ENCODE measurements at regions not wholly inside any gene's neighbourhood (a gene's known extent, or its start where the extent isn't known, plus 50 kb on each side); places are given as distances from the start of the nearest gene placed in this dataset.

GRCh38 chr5:89440670-89441069 is 557.7 kb upstream of the MEF2C start:
- no peak for TF ChIP-seq CTCF (IDR thresholded peaks at IDR 0.05; ENCODE audit: poor library complexity, severe bottlenecking)
- TF ChIP-seq MXI1 (conservative IDR thresholded peaks at IDR 0.05; ENCODE audit: poor library complexity, severe bottlenecking), result no peak
- TF ChIP-seq, protein P1, sequence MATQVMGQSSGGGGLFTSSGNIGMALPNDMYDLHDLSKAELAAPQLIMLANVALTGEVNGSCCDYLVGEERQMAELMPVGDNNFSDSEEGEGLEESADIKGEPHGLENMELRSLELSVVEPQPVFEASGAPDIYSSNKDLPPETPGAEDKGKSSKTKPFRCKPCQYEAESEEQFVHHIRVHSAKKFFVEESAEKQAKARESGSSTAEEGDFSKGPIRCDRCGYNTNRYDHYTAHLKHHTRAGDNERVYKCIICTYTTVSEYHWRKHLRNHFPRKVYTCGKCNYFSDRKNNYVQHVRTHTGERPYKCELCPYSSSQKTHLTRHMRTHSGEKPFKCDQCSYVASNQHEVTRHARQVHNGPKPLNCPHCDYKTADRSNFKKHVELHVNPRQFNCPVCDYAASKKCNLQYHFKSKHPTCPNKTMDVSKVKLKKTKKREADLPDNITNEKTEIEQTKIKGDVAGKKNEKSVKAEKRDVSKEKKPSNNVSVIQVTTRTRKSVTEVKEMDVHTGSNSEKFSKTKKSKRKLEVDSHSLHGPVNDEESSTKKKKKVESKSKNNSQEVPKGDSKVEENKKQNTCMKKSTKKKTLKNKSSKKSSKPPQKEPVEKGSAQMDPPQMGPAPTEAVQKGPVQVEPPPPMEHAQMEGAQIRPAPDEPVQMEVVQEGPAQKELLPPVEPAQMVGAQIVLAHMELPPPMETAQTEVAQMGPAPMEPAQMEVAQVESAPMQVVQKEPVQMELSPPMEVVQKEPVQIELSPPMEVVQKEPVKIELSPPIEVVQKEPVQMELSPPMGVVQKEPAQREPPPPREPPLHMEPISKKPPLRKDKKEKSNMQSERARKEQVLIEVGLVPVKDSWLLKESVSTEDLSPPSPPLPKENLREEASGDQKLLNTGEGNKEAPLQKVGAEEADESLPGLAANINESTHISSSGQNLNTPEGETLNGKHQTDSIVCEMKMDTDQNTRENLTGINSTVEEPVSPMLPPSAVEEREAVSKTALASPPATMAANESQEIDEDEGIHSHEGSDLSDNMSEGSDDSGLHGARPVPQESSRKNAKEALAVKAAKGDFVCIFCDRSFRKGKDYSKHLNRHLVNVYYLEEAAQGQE (IDR thresholded peaks at IDR 0.05; ENCODE audit: borderline replicate concordance), result no peak
- no peak for TF ChIP-seq EZH2 (IDR thresholded peaks at IDR 0.05; ENCODE audit: borderline replicate concordance, insufficient read depth, low read length, poor library complexity, severe bottlenecking)
- no peak for TF ChIP-seq POLR2AphosphoS5 (IDR thresholded peaks at IDR 0.05)
- no peak for TF ChIP-seq RAD21 (conservative IDR thresholded peaks at IDR 0.05)
- no peak for TF ChIP-seq TAF1 (IDR thresholded peaks at IDR 0.05; ENCODE audit: low read depth)
- no peak for TF ChIP-seq EP300 (conservative IDR thresholded peaks at IDR 0.05; ENCODE audit: poor library complexity, severe bottlenecking)

Data from neural cell (in vitro differentiated cells).